ENCODE measurements at regions not wholly inside any gene's neighbourhood (a gene's known extent, or its start where the extent isn't known, plus 50 kb on each side); places are given as distances from the start of the nearest gene placed in this dataset.

DNA sequence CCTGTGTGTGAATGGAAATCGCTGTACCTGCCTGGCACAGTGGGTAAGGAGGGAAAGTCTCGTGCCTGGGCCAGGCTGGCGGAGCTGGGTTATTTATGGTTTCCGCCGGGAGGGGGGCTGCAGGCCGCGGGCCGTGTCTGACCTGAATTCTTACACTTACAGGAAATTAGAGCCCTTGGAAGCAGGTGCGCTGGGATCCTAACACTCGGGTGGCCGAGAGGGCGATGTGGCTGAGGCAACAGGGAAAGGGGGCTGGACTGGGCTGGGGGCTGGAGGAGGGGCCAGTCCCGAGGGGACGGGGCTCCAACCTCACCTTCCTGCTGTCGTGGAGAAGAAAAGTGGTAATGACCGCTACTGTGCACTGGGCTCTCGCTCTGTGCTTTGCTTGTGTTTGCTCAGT, 109.4 kb upstream of the WNT4 start:
- no TSS peak for BruUV-seq (replicated peaks)
- Histone ChIP-seq H3K4me3 (replicated peaks in 1 of 3; ENCODE audit: insufficient read depth in 1 of 3, low read depth in 1 of 3, low read length in 3 of 3) (no peak overlapping the region), H4K20me1 (replicated peaks; ENCODE audit: control insufficient read depth, extremely low read depth, insufficient read depth, low read length) (no peaks in the 10 kb centered on the region), H3K36me3 (ENCODE audit: control insufficient read depth in 2 of 2, extremely low read depth in 1 of 2, insufficient read depth in 2 of 2, low read length in 2 of 2) (no peaks in the 10 kb centered on the region), H3K9me3 (replicated peaks; ENCODE audit: control insufficient read depth, insufficient read depth, low read length) (no peaks in the 10 kb centered on the region), H2AFZ (ENCODE audit: low read depth, low read length) (no peak overlapping the region), H3K4me1 (ENCODE audit: control insufficient read depth, extremely low read depth, insufficient read depth, low read length) (no peaks in the 10 kb centered on the region), H3K9ac (replicated peaks; ENCODE audit: extremely low read depth, insufficient read depth, low read length) (no peak overlapping the region), H3K79me2 (ENCODE audit: control insufficient read depth, insufficient read depth, low read length) (no peaks in the 10 kb centered on the region), H3K27ac (ENCODE audit: insufficient read depth, low read depth, low read length) (no peak overlapping the region), H3K9me1 (replicated peaks; ENCODE audit: control insufficient read depth, extremely low read depth, insufficient read depth, low read length) (no peaks in the 10 kb centered on the region), H3K27me3 (ENCODE audit: control insufficient read depth in 2 of 2, insufficient read depth in 2 of 2, low read length in 2 of 2) (peaks cover 3 to 20% of the 10 kb centered on the region in 2 experiments), H3K4me2 (ENCODE audit: insufficient read depth, low read length) (no peak overlapping the region)
- intact Hi-C loops (cut with micrococcal nuclease) (no loop called here), dilution Hi-C loops (cut with MboI; ENCODE audit: extremely low pct_ligation_motif_present, low sequenced_read_pairs) (no loop called here)
- FAIRE-seq (no peak), DNase-seq (ENCODE audit: low read depth, low spot score) (no peak)
- ChIA-PET POLR2A (no interaction called here), CTCF (interaction anchor here (1.4 kb wide), 1 partner anchor 138 kb away, joined by 3 read pairs; no protein-coding TSS in a partner anchor)
- TF ChIP-seq JUN (IDR thresholded peaks at IDR 0.05; ENCODE audit: borderline replicate concordance, insufficient read depth, insufficient read length, low read depth) (no peak), MYC (IDR thresholded peaks at IDR 0.05; ENCODE audit: low read depth, low read length) (no peak), POLR2A (IDR thresholded peaks at IDR 0.05; ENCODE audit: low read depth, low read length) (no peak), FOS (IDR thresholded peaks at IDR 0.05; ENCODE audit: borderline replicate concordance, insufficient read depth, low read length) (no peak), GATA2 (IDR thresholded peaks at IDR 0.05; ENCODE audit: insufficient read depth, insufficient read length, low read depth, low read length) (no peak), POLR2AphosphoS5 (IDR thresholded peaks at IDR 0.05; ENCODE audit: insufficient read depth, low read depth, low read length) (no peak), EZH2 (IDR thresholded peaks at IDR 0.05; ENCODE audit: borderline replicate concordance, low read depth, low read length, severe bottlenecking) (no peak)
- TF ChIP-seq, protein P1, sequence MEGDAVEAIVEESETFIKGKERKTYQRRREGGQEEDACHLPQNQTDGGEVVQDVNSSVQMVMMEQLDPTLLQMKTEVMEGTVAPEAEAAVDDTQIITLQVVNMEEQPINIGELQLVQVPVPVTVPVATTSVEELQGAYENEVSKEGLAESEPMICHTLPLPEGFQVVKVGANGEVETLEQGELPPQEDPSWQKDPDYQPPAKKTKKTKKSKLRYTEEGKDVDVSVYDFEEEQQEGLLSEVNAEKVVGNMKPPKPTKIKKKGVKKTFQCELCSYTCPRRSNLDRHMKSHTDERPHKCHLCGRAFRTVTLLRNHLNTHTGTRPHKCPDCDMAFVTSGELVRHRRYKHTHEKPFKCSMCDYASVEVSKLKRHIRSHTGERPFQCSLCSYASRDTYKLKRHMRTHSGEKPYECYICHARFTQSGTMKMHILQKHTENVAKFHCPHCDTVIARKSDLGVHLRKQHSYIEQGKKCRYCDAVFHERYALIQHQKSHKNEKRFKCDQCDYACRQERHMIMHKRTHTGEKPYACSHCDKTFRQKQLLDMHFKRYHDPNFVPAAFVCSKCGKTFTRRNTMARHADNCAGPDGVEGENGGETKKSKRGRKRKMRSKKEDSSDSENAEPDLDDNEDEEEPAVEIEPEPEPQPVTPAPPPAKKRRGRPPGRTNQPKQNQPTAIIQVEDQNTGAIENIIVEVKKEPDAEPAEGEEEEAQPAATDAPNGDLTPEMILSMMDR (IDR thresholded peaks at IDR 0.05; ENCODE audit: extremely low read depth in 1 of 2, insufficient read depth in 1 of 2, low read depth in 1 of 2, low read length in 2 of 2), result no peak
- TF ChIP-seq, protein P2, sequence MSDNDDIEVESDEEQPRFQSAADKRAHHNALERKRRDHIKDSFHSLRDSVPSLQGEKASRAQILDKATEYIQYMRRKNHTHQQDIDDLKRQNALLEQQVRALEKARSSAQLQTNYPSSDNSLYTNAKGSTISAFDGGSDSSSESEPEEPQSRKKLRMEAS (IDR thresholded peaks at IDR 0.05; ENCODE audit: insufficient read depth, insufficient read length), result no peak

All from endothelial cell of umbilical vein (primary cell).